ENCODE measurements at regions not wholly inside any gene's neighbourhood (a gene's known extent, or its start where the extent isn't known, plus 50 kb on each side); places are given as distances from the start of the nearest gene placed in this dataset.
"Not testable (repeated sequence)": the region's sequence is repeated elsewhere in the genome, so short reads cannot be mapped to it uniquely, and the experiment has no call there.

DNA sequence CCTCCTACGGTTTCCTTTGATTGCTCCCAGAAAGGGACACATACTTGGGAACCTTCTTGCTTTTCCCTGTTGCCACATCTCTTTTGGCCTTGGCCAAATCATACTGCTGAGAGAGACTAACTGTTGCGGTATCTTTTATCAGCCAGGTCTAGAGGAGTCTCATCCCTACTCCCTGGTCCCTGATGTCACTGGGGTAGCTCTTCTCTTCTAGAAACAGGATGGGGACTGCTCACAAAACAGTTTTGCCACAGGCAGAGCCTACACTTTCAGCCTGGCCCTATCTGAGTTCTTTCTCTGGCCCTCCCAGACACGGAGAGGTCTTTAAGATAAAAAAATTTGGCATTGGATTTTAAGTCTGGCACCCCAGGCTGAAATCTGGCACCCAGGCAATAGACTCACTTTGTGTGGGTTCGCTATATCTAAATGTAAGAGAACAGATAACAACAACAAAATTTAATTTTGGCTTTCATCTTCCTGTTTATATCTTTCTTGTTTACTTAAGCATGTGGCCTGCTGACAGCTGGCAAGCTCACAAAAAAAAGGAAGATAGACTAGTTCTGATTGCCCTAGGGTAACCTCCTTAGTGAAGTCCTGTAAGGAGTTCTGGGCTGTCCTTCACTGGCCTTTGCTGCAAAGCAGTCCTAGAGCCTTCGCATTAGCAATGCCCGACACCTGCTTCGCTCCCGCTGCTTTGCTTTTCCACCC lies 228.3 kb upstream of the NPVF start:
- DNase-seq = no peak

DNA sequence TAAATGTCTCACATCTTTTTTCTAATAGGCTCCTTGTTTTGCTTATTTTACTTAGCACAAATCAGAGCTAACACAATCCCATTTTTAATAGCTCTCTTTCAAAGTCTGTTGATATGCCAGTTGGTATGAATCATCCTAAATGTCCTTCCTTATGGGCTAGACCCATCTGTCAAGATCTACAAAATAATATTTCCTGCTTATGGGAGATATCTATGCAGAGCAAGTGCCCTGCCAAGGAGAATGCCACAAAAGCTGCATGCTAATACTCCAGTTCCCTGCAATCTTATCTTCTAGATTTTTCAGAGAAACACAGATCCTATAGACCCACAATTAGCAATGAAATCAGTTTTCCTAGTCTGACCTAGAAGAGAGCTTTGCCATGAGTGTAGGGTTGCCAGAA lies 230.8 kb upstream of the NPVF start:
- DNase-seq = no peak

DNA sequence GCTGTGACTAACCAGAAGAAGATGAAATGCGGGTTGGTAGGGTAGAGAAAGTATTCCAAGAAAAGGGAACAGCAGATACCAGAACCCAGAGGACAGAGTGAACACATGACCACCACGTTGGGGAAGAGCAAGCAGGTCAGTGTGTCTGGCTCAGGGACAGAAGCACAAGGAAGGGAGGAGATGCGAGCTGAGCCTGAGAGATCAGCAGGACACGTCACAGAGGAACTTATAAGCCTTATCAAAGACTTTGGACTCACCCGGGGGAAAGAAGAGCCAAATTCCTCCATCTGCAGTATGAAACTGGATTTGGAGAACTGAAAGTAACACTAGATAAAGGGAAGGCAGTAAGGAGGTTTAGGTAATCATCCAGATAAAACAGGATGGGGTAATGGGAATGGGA lies 232.1 kb upstream of the NPVF start:
- DNase-seq = no peak

DNA sequence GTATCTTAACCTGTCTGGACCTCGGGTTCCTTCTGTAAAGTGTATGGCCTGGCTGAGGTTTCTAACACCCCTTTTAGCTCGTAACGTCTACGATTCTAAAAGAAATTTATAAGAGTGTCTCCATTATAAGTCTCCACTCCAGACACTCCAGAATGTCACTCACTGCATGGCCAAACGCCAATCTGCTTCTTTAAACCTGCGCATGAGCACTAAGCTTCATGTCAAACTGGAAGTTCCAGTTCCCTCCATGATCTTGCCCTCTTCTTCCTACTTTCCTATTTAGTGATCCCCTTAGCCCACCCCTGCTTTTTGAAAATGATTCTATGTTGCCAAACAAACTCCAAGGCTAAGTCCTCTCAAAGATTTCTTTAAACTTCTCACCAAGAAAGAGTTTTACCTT lies 241.4 kb upstream of the NPVF start:
- DNase-seq = no peak

DNA sequence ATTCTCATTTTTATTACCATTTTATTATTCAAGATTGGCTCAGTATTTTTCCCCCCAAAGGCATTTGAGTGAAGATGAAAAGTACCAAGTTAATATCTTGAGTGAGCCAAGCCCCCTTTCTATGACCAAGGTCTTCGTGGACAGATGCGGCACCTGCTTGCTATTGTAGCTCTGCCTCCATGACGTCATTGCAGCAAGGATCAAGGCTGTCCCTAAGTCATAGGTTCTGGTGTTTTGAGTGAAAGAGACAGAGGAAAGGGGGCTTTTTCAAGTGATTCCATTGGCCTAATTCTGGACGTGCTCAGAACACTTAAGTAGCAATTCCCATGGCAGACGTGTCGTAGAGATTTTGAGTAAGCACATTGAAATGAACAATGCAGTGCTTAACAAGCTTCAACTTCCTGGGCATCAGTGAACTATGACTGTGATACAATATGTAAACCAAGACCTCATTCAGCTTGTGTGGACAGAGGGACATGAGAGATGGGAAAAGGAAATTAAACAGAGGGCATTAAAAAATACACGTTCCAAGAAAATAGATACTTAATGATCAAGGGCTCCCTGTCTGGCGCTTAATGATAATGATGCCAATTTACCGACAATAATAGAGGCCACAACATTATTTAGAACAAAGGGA lies 248.7 kb upstream of the NPVF start:
- DNase-seq = no peak

DNA sequence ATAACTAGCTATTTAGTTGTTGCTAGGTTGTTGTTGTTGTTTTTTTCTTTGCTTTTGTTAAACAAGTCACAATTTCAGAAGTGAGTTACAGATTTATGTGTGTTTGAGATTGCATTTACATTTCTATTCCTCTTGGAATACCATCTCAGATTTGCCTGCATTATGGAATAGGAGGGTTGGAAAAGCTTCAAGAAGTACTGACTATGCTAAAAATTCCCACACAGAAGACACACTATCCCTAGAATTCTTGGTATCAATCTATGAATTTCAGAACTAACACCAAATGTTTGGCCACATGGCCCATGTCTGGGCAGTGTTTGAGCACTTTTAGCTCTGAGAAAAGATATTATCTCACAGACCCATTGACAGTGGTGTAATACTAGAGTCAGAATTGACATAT lies 249.9 kb upstream of the NPVF start:
- not testable (repeated sequence) for DNase-seq

DNA sequence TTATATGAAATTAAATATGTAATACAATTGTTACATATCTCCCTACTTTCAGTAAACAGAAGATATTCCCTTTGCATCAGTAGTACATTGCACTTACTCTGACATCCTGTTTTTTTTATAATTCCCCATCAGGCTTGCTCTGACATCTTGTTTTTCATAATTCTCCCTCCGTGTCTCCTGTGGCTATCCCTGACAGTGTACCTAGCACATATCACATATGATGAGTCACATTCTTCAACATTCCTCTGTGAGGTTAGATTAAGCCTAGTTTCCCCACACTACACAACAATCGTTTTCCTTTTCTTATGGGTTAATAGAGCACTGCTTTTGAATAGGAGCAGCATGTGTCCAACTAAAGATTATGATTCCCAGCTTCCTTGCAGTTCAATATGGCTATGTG lies 250.6 kb upstream of the NPVF start:
- no peak for DNase-seq

DNA sequence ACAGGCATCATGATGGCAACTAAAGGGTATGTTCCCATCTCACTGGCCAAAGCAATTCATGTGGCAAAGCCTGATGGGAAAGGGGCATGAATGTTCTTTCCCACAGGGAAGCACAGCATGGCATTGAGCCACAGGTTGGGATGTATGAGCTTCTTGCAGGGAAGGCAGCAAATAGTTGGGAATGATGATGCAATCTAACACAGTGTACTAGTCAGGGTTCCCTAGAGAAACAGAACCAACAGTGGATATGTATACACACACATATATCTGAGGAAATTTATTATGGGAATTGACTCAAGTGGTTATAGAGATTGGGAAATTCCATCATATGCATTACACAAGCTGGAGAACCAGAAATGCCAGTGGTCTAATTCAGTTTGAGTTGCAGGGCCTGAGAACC lies 253.6 kb upstream of the NPVF start:
- DNase-seq = no peak

DNA sequence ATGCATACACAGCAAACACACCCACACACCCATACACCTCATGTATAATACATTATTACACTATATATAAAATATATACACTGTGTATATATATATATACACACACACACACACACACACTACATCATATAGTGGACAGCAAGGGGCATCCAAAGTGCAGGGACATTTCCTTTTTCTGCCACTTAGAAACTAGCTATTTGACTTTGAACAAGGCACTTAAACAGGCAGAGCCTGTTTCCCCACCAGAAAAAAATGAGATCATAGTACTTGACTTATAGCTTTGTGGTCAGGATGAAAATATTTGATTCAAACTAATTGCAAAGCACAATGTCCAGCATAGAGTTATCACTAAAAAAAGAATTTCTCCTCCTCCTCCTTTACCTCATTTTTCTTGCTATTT lies 254.3 kb upstream of the NPVF start:
- DNase-seq = no peak

DNA sequence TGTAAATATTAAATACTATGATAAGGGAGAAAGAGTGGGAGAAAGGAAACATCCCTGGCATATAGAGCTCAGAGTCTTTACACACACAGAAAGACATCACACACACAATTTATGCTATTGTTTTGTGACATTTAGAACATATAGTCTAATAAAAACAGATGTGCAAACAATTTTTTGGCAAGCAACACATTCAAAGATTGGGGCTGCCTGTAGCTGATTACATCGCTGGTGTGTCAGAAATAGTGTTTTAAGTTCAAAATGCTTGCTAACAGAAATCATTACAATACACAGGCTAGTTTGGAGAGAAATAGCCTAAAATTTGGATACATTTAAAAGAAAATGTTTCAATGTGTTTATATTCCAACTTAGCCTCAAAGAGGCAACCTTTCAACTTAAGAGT lies 256.7 kb upstream of the NPVF start:
- no peak for DNase-seq

DNA sequence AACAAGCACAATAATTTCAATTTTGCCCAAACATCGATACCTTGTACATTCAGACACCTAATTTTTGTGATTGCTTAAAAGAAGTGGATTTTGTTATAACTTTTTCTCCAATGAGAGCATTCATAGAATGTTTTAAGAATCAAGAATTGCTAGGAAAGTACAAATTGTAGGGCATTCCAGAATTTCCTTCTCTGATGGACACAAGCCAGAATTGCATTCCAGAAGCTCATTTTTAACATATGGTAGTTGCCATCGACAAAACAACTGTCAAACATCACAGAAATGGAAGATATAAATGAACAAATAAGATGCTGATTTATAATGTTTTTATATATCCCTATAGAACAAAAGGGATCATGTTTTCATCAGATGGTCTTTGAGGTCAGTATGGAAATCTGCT lies 258.4 kb upstream of the NPVF start:
- no peak for DNase-seq

DNA sequence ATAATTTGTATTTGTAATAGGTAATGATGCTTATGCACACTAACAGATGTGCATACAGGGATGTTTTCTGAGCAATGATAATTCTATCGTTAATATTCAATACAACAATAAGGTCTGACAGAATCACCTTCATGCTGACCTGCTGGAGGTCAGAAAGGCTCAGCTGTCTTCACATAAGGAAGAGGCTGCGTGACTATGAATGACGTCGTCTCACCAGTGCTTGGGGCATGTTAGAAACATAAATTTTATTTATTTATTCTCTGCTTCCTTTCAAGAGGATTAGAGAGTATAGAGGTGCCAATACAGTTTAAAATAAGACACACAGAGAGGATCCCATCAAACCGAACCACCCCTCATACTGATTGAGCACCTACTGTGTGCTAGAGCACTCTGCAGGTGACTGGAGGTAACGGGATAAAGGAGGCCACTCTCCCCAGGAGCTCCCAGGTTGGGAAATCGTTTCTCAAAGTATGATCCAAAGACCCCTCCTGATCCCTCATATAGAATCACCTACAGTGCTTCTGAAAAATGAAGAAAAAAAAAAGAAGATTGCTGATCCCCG lies 265.6 kb upstream of the NPVF start:
- DNase-seq = no peak

DNA sequence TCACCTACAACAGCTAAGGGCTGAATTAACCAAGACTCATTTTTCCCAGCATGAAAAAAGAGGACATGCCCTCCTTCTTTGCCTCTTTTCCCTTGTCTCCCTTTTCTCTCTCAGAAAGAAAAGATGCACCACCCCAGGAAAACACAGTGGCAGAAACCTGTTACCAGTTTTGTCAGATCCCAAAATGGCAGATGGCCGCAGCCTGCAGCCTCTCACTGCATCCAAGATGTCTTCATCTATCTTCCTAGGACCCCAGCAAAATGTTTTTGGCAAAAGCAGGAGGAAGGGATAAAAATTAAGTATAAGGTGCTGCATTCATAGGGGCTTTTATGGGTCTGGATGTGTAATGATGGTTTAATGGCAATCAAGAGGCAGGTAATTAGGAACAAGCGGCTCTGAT lies 266.6 kb upstream of the NPVF start:
- DNase-seq = no peak

DNA sequence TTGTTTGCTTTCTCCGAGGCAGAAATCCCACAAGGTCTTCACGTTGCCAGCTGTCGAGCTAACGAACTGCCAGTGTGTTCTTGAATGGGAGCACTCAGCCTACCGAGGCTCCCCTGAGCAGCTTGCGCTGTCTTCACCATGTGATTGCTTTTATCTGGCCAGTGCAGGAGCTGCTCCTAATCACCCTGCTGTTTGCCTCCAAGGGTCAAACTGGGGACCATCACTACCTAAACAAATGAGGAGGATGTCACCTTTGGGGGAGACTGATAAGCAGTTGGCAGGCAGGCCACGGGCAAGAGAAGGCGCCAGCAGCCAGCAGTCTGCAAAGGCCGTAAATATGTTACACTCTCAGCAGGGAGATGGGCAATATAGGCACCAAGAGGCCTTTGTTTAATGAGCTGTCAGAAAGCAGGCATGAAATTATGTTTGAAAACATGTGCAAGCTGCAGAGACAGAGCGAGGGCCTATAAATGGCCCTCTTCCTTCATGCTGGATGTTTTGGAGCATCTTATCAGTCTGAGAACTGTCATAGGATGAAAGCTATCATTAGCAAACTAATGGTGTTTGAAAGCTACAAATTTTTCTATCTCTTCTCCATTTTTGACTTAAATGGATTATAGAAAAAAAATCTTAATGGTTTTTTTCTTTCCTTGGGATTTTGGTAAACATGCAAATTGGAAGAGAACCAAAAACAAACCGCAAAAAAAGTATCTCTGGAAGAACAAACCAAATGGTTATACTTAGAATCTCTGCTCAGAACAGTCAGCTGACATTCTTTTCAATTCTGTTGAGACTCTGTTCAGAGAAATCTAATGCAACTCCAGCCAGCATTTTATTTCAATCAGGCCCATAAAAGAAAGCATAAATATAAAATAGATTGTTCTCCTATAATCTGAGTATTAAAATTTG lies 267.3 kb upstream of the NPVF start:
- DNase-seq = no peak

DNA sequence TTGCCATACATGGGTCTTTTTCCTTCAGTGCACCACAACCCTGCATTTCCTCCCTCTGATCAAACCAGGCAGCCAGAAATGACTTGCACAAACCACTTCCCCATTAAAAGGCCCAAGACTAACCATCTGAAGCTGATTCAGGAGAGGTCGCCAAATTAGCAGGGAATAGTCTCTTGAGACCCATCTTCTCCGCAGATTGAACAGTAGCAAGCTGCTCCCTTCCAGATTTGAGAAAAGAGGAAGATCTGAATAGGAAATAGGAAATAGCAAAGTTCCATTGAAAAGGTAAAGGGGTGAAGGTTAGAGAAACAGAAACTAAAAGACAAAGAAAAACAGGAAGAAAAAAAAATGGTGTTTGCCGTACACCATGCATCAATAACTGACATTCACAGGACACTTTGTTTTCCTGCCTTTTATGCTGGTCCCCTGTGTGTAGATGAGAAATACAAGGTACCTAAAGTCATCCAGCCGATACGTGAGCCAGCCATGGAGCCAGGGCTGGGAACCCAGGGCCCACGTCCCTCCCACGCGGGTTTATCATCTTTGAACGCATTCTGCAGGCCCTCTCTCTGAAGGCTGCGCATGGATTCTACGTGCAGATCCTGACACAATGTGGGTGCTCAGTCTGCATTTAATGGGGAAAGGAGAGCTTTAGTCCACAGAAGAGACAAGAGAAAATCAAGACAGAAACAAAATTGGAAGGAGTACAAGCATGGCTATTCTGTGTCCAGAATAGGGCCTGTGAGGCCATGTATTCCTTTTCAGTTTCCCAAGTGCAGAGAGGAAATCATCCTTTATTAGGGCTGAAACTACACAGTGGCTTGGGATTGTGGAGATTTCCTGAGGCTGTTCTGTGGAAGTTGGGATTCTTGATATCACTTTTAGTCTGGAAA lies 268.4 kb upstream of the NPVF start:
- DNase-seq = no peak

DNA sequence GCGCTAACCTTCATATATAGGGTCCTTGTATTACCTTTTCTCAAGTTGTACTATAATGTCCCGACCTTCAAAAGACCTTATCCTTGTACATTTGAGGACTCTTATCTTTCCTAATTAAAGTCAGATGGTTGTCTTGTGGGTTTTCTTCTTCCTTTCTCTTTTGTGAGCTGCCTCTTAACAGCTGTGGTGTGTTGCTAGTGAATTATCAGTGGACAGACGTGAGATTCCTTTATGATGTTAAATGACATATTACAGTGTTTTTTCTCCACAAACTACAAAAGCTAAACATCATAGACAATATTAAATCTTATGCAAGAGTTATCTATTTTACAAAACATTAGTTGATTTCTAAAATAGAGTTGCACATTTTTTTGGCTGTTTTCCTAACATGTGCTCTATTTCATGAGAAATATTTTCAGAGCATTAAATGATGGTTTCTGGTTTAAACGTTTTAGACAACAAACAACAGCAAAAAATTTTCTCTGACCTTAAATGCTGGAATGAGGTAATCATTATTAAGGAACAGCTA lies 272.2 kb upstream of the NPVF start:
- no peak for DNase-seq

DNA sequence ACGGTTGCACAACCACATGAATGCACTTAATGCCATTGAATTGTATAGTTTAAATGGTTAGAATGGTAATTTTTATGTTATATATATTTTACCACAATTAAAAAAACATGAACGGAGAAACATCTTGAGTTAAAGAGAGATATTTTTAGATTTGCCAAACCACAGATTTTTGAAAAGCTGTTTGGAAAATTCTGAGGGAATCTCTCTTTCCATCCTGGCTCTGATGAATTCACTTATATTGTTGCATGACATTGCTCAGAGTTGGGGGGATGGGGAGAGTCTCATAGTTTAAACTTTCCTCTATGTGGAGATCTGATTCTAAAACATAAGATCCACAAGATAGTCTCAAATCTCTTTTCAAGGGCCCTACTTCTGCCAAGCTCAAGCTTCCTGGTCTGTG lies 275.0 kb upstream of the NPVF start:
- DNase-seq = no peak

DNA sequence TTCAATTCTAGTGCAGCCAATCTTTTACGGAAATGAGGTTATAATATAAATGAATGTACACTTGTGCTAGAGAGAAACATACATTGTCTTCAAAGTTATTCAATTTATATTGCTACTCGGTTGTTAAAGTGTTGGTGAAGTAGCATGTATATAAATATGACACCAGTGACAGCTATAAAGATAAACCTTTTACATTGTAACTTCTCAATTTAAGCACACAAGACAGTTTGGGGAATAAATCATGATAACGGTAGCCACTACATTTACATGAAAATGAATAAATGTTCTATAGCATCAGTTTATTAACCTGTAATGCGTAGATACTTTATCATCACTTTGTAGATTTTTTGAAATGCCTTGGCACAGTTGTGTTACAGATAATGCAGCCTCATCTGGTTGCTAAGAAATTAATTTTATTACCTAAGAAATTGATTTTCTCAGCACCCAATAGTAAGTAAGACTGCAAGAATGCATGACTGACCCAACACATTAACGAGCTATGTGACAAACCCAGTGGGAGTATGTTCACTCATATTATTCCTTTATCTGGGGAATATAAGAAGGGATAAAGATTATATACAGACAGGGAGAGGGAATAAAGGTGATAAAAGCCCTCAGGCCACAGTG lies 283.9 kb upstream of the NPVF start:
- no peak for DNase-seq

DNA sequence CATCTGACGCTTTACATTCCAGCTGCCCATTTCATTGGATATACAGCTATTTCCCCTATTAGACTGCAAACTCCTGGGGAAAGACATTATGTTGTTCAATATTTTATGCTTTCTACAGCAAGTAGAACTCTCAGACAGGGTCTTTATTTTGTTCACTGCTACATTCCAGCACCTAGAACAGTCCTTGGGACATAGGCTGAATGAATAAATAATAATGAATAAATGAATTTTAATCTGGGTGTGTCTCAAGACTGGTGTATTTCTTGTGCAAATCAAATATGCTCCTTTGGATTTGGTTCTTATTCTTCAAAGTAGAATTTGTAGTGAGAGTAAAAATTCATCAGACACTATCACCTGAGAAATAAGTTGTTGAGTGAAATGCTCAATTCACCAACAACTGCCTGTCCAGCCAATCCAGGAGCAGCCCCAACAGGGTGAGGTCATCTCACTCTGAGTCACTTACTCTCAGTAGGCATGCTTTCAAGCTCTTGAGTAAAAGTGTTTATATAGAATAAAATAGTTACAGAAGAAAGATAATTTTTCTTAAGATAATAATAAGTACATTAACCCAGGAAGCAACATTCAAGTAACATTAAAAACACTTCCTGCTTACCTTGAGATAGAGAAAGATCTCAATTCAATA lies 287.5 kb upstream of the NPVF start:
- DNase-seq = no peak

DNA sequence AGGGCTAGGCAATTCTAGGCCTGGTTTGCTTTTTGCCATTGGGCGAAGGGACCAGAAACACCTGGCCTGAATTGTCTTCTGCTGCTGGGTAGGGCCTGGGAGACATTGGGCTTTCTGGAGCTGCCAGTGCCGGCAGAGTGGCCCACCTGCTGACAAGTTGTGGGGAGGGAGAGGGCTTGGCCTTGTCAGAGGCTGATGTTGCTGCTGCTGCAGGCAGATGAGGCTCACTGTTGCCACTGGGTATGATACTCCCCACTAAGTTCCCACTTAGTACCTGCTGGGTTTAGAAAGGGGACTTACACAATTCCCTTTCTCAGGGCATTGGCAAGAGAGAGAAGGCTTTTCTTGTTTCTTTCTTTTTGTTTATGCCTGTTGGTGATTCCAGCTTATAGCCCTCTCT lies 289.6 kb upstream of the NPVF start:
- DNase-seq = no peak

DNA sequence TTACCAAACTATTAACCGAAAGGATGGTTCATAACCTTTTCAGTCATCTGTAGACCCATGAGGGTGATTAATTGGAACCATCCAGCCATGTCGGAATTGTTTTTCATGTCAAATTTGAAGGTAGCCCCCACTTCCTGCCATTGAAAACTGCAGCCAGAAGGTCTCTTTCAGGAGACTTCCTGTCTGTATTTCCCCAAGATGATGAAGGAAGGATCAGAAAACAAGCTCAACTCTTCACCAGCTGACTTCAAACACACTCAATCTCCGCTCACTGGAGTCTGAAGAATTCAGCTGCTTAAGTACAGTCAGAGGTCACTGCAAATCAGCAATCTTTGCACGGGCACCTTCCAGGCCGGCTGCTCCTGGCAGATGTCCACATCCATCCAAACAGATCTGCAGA lies 291.7 kb upstream of the NPVF start:
- no peak for DNase-seq

Measured in NCI-H526 treated with DMSO at 0.1 percent for 48 hours (cell line).